K562 (cell line): ENCODE measurements at regions not wholly inside any gene's neighbourhood (a gene's known extent, or its start where the extent isn't known, plus 50 kb on each side); places are given as distances from the start of the nearest gene placed in this dataset.
A peak's percentile ranks its signal among the peaks of the same experiment; 100 is the strongest.

ENCODE experiments used
- BACH1 ChIP-seq: fragments of 200-800 bp; sonication (Bioruptor generic); IDR thresholded peaks from 2 replicates; pipeline ENCODE4 v1.6.1; 2016; ENCODE audit warnings: missing genetic modification characterization, missing compliant biosample characterization
- GTF2F1 ChIP-seq: IDR thresholded peaks from 2 replicates; pipeline ENCODE4 v1.6.1; 2011; ENCODE audit warnings: low read depth, low read length, improper control_type of control experiment
- JUND ChIP-seq, 2 experiments: IDR thresholded peaks; 2 replicates in 1 of 2; 3 replicates in 1 of 2; pipeline ENCODE4 v1.6.1; 2011; ENCODE audit warnings: borderline replicate concordance in 2 of 2, low read depth in 2 of 2, low read length in 2 of 2, improper control_type of control experiment in 1 of 2, missing biosample characterization in 1 of 2, missing genetic modification characterization in 1 of 2, missing genetic modification reagents in 1 of 2
- MAFG ChIP-seq: fragments of 450-650 bp; conservative IDR thresholded peaks from 2 replicates; pipeline ENCODE4 v1.6.1; 2016; ENCODE audit warnings: missing genetic modification characterization, missing compliant biosample characterization
- MAFK ChIP-seq: IDR thresholded peaks from 2 replicates; pipeline ENCODE4 v1.6.1; 2011; ENCODE audit warnings: low read length, improper control_type of control experiment
- NFATC3 ChIP-seq: fragments of 450-650 bp; IDR thresholded peaks from 2 replicates; pipeline ENCODE4 v1.6.1; 2017; ENCODE audit warnings: mild to moderate bottlenecking
- NFE2 ChIP-seq: IDR thresholded peaks from 2 replicates; pipeline ENCODE4 v1.6.1; 2014; ENCODE audit warnings: antibody characterized with exemption, low read depth
- NFE2L1 ChIP-seq: fragments of 450-650 bp; IDR thresholded peaks from 2 replicates; pipeline ENCODE4 v1.6.1; 2016; ENCODE audit warnings: missing genetic modification characterization, low read depth, mild to moderate bottlenecking, missing compliant biosample characterization, moderate library complexity, borderline replicate concordance
- PRMT5 ChIP-seq: sonication (generic); formaldehyde crosslinking; IDR thresholded peaks from 2 replicates; pipeline ENCODE4 v1.5.0; 2020; ENCODE audit warnings: missing genetic modification reagents
- RBM39 ChIP-seq: fragments of 200-400 bp; formaldehyde crosslinking; optimal IDR thresholded peaks from 2 replicates; pipeline ENCODE3; 2018; ENCODE audit warnings: low read depth, low read length
- SMAD4 ChIP-seq: fragments of 250-450 bp; sonication (Bioruptor Pico); conservative IDR thresholded peaks from 2 replicates; pipeline ENCODE4 v1.8.0; 2021; ENCODE audit warnings: inconsistent platforms, mild to moderate bottlenecking, moderate library complexity
- ZNF316 ChIP-seq: fragments of 450-650 bp; IDR thresholded peaks from 2 replicates; pipeline ENCODE4 v1.6.1; 2016
- ZNF586 ChIP-seq: fragments of 450-650 bp; formaldehyde crosslinking; conservative IDR thresholded peaks from 2 replicates; pipeline ENCODE4 v1.4.0; 2020; ENCODE audit warnings: mild to moderate bottlenecking, moderate library complexity
- TF ChIP-seq, protein P1 (sequence below): fragments of 200-600 bp; sonication (generic); IDR thresholded peaks from one replicate; pipeline ENCODE4 v1.6.1; 2012; ENCODE audit warnings: mild to moderate bottlenecking, low read depth, low read length, inconsistent platforms
- TF ChIP-seq, protein P2 (sequence below): fragments of 450-650 bp; IDR thresholded peaks from 2 replicates; pipeline ENCODE4 v1.6.1; 2016; ENCODE audit warnings: low read depth, mild to moderate bottlenecking, moderate library complexity
- TF ChIP-seq, protein P3 (sequence below): sonication (generic); formaldehyde crosslinking; IDR thresholded peaks from 2 replicates; pipeline ENCODE4 v1.8.1; 2023; ENCODE audit warnings: mild to moderate bottlenecking, missing genetic modification reagents

DNA sequence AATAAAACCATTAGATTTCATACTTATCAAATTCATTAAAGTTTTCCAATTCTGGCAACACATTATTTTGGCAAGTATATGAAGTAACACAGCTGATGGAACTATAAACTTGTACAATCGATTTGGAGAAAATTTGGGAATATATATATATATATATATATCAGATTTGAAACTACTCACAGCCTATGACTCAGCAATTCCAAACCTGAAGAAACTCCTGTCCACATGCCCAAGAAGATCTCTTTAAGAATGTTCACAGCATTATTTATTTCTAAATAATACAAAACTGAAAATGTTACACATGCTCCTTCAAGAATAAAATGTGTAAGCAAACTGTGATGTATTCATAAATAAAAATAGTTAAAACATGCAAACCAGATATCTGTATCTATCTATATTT lies 270.1 kb downstream of the TFAP2A start (continued):
- TF ChIP-seq ZNF586 (CRISPR knock-in tag) (no peak), SMAD4 (CRISPR knock-in tag) (no peak), JUND (IDR thresholded peaks at IDR 0.05; ENCODE audit: borderline replicate concordance, low read depth, low read length) (no peak), JUND (tag; IDR thresholded peaks at IDR 0.05; ENCODE audit: borderline replicate concordance, low read depth, low read length) (no peak), MAFK (peak; percentile 72; the same call in 1 of the 2 replicates), GTF2F1 (no peak), NFATC3 (no peak), NFE2 (peak; percentile 78), PRMT5 (no peak), BACH1 (tag) (peak; percentile 56; the same call in 1 of the 2 replicates), MAFG (peak; percentile 87), RBM39 (no peak), ZNF316 (peak; percentile 78), NFE2L1 (tag) (peak; percentile 88)
- TF ChIP-seq, protein P1, sequence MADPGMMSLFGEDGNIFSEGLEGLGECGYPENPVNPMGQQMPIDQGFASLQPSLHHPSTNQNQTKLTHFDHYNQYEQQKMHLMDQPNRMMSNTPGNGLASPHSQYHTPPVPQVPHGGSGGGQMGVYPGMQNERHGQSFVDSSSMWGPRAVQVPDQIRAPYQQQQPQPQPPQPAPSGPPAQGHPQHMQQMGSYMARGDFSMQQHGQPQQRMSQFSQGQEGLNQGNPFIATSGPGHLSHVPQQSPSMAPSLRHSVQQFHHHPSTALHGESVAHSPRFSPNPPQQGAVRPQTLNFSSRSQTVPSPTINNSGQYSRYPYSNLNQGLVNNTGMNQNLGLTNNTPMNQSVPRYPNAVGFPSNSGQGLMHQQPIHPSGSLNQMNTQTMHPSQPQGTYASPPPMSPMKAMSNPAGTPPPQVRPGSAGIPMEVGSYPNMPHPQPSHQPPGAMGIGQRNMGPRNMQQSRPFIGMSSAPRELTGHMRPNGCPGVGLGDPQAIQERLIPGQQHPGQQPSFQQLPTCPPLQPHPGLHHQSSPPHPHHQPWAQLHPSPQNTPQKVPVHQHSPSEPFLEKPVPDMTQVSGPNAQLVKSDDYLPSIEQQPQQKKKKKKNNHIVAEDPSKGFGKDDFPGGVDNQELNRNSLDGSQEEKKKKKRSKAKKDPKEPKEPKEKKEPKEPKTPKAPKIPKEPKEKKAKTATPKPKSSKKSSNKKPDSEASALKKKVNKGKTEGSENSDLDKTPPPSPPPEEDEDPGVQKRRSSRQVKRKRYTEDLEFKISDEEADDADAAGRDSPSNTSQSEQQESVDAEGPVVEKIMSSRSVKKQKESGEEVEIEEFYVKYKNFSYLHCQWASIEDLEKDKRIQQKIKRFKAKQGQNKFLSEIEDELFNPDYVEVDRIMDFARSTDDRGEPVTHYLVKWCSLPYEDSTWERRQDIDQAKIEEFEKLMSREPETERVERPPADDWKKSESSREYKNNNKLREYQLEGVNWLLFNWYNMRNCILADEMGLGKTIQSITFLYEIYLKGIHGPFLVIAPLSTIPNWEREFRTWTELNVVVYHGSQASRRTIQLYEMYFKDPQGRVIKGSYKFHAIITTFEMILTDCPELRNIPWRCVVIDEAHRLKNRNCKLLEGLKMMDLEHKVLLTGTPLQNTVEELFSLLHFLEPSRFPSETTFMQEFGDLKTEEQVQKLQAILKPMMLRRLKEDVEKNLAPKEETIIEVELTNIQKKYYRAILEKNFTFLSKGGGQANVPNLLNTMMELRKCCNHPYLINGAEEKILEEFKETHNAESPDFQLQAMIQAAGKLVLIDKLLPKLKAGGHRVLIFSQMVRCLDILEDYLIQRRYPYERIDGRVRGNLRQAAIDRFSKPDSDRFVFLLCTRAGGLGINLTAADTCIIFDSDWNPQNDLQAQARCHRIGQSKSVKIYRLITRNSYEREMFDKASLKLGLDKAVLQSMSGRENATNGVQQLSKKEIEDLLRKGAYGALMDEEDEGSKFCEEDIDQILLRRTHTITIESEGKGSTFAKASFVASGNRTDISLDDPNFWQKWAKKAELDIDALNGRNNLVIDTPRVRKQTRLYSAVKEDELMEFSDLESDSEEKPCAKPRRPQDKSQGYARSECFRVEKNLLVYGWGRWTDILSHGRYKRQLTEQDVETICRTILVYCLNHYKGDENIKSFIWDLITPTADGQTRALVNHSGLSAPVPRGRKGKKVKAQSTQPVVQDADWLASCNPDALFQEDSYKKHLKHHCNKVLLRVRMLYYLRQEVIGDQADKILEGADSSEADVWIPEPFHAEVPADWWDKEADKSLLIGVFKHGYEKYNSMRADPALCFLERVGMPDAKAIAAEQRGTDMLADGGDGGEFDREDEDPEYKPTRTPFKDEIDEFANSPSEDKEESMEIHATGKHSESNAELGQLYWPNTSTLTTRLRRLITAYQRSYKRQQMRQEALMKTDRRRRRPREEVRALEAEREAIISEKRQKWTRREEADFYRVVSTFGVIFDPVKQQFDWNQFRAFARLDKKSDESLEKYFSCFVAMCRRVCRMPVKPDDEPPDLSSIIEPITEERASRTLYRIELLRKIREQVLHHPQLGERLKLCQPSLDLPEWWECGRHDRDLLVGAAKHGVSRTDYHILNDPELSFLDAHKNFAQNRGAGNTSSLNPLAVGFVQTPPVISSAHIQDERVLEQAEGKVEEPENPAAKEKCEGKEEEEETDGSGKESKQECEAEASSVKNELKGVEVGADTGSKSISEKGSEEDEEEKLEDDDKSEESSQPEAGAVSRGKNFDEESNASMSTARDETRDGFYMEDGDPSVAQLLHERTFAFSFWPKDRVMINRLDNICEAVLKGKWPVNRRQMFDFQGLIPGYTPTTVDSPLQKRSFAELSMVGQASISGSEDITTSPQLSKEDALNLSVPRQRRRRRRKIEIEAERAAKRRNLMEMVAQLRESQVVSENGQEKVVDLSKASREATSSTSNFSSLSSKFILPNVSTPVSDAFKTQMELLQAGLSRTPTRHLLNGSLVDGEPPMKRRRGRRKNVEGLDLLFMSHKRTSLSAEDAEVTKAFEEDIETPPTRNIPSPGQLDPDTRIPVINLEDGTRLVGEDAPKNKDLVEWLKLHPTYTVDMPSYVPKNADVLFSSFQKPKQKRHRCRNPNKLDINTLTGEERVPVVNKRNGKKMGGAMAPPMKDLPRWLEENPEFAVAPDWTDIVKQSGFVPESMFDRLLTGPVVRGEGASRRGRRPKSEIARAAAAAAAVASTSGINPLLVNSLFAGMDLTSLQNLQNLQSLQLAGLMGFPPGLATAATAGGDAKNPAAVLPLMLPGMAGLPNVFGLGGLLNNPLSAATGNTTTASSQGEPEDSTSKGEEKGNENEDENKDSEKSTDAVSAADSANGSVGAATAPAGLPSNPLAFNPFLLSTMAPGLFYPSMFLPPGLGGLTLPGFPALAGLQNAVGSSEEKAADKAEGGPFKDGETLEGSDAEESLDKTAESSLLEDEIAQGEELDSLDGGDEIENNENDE, result no peak
- TF ChIP-seq, protein P2, sequence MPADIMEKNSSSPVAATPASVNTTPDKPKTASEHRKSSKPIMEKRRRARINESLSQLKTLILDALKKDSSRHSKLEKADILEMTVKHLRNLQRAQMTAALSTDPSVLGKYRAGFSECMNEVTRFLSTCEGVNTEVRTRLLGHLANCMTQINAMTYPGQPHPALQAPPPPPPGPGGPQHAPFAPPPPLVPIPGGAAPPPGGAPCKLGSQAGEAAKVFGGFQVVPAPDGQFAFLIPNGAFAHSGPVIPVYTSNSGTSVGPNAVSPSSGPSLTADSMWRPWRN, result no peak
- TF ChIP-seq, protein P3, sequence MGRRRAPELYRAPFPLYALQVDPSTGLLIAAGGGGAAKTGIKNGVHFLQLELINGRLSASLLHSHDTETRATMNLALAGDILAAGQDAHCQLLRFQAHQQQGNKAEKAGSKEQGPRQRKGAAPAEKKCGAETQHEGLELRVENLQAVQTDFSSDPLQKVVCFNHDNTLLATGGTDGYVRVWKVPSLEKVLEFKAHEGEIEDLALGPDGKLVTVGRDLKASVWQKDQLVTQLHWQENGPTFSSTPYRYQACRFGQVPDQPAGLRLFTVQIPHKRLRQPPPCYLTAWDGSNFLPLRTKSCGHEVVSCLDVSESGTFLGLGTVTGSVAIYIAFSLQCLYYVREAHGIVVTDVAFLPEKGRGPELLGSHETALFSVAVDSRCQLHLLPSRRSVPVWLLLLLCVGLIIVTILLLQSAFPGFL (CRISPR knock-in tag), result no peak
